Activated B cell treated with CpG ODN at 0.5 μM for 24 hours (primary cell): ENCODE measurements at regions not wholly inside any gene's neighbourhood (a gene's known extent, or its start where the extent isn't known, plus 50 kb on each side); places are given as distances from the start of the nearest gene placed in this dataset.

Experiments
- ATAC-seq: fragments of 200-7000 bp; cut with Tn5 transposase; one replicate; pipeline ENCODE4 v1.10.0; 2021; ENCODE audit warnings: low read depth, mild to moderate bottlenecking, moderate library complexity
- CTCF ChIA-PET: fragments of 350-600 bp; sonication (Branson Sonifier 250); formaldehyde crosslinking; loops from one replicate; lab custom pipeline; 2021; ENCODE audit warnings: antibody characterized with exemption; lab: Charles Lee
- POLR2A ChIA-PET: fragments of 350-600 bp; sonication (Branson Sonifier 250); formaldehyde crosslinking; loops from one replicate; lab custom pipeline; 2021; ENCODE audit warnings: antibody characterized with exemption; lab: Charles Lee
- DNase-seq: peaks from one replicate; pipeline ENCODE4 v3.0.0; 2022
- H3K27ac Mint-ChIP-seq: one replicate; pipeline ENCODE4 v1.8.0; 2020; ENCODE audit warnings: mixed read lengths
- H3K27me3 Mint-ChIP-seq: one replicate; pipeline ENCODE4 v1.8.0; 2021; ENCODE audit warnings: mixed read lengths
- H3K36me3 Mint-ChIP-seq: one replicate; pipeline ENCODE4 v1.8.0; 2021; ENCODE audit warnings: low read depth, mixed read lengths
- H3K4me1 Mint-ChIP-seq: one replicate; pipeline ENCODE4 v1.8.0; 2021; ENCODE audit warnings: mixed read lengths
- H3K4me3 Mint-ChIP-seq: one replicate; pipeline ENCODE4 v1.8.0; 2020; ENCODE audit warnings: mild to moderate bottlenecking, mixed read lengths
- H3K9me3 Mint-ChIP-seq: one replicate; pipeline ENCODE4 v1.8.0; 2020; ENCODE audit warnings: mixed read lengths
- intact Hi-C: fragments of 100-400 bp; cut with micrococcal nuclease; formaldehyde crosslinking; loops from one replicate; pipeline ENCODE4 v1.15.1; 2024
- TF ChIP-seq, protein P1 (sequence below): fragments of 200-600 bp; IDR thresholded peaks from one replicate; pipeline ENCODE4 v1.8.0; 2022; ENCODE audit warnings: antibody characterized with exemption, mild to moderate bottlenecking

DNA sequence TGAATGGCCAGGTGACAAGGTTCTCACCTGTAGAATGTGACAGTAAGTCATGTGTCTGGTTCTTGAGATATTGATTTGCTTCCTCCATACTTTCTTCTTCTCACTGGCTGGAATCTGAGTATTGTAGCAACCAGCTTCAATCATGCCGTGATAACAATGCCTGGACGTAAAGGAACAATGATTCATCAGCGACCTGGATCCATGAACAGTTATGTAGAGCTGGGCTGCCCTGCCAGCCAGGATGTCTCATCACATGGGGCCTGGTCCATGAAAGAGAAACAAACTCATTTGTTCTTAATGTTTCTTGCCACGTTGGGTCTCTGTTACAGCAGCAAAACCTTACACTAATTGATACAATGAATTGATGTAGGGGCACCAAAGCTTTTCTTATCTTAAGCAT is 627.2 kb downstream of the TOX3 start:
- DNase-seq: no peak
- ChIA-PET POLR2A (no interaction called here), CTCF (interaction anchor here (1.0 kb wide), 1 partner anchor 63 kb away, joined by 3 read pairs; no protein-coding TSS in a partner anchor)
- intact Hi-C loops: no loop called here
- no peak overlapping the region for H3K27ac Mint-ChIP-seq
- H3K36me3 Mint-ChIP-seq: no peaks in the 10 kb centered on the region
- no peak for ATAC-seq
- H3K9me3 Mint-ChIP-seq: no peaks in the 10 kb centered on the region
- no peak overlapping the region for H3K4me3 Mint-ChIP-seq
- H3K27me3 Mint-ChIP-seq: no peaks in the 10 kb centered on the region
- no peaks in the 10 kb centered on the region for H3K4me1 Mint-ChIP-seq
- TF ChIP-seq, protein P1, sequence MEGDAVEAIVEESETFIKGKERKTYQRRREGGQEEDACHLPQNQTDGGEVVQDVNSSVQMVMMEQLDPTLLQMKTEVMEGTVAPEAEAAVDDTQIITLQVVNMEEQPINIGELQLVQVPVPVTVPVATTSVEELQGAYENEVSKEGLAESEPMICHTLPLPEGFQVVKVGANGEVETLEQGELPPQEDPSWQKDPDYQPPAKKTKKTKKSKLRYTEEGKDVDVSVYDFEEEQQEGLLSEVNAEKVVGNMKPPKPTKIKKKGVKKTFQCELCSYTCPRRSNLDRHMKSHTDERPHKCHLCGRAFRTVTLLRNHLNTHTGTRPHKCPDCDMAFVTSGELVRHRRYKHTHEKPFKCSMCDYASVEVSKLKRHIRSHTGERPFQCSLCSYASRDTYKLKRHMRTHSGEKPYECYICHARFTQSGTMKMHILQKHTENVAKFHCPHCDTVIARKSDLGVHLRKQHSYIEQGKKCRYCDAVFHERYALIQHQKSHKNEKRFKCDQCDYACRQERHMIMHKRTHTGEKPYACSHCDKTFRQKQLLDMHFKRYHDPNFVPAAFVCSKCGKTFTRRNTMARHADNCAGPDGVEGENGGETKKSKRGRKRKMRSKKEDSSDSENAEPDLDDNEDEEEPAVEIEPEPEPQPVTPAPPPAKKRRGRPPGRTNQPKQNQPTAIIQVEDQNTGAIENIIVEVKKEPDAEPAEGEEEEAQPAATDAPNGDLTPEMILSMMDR: no peak

DNA sequence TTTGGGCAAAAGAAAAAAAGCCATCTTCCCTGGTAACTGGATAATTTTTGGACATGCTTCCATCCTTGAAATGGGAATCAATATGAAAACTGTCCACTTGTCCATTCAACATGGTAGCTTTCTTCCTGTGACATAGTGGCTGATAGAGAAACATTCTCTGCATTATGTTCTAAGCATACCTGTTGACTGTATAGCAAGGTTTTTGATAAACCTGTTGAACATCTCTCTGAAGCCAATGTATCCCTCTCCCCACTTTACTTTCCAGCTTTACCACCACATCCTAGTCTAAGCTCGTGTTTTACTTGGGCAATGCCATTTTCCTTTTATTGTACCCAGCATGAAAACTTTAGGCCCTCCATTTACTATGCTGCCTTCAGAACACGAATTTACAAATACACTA is 630.1 kb downstream of the TOX3 start:
- no peaks in the 10 kb centered on the region for H3K9me3 Mint-ChIP-seq
- no peaks in the 10 kb centered on the region for H3K4me1 Mint-ChIP-seq
- H3K36me3 Mint-ChIP-seq: no peaks in the 10 kb centered on the region
- no peak overlapping the region for H3K4me3 Mint-ChIP-seq
- CTCF ChIA-PET: no interaction called here
- H3K27ac Mint-ChIP-seq: no peak overlapping the region
- ATAC-seq (no peak), DNase-seq (no peak)
- H3K27me3 Mint-ChIP-seq: no peaks in the 10 kb centered on the region
- TF ChIP-seq, protein P1: no peak
- POLR2A ChIA-PET: no interaction called here
- intact Hi-C loops: no loop called here

DNA sequence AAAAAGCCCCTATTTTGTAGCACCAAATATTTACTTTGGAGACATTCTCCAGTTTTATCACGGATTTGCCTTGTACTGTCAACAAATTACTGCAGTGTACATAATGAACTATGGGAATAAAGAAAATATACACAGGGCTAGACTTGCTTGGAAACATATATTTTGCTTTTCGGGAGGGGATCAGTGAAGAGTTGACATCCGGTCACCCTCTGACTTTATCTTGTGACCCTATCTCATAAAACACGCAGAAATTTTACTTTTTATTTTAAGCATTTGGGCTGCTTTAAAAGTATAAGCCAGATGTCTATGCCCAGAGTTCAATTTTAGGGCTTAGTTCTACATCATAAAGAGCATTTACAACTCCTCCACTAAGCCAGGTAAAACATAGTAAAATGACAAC is 630.7 kb downstream of the TOX3 start:
- ATAC-seq (no peak), DNase-seq (no peak)
- intact Hi-C loops: no loop called here
- no peaks in the 10 kb centered on the region for H3K9me3 Mint-ChIP-seq
- H3K4me3 Mint-ChIP-seq: no peak overlapping the region
- H3K36me3 Mint-ChIP-seq: no peaks in the 10 kb centered on the region
- no peaks in the 10 kb centered on the region for H3K27me3 Mint-ChIP-seq
- H3K27ac Mint-ChIP-seq: no peak overlapping the region
- POLR2A ChIA-PET: no interaction called here
- no peaks in the 10 kb centered on the region for H3K4me1 Mint-ChIP-seq
- CTCF ChIA-PET: no interaction called here
- TF ChIP-seq, protein P1: no peak

DNA sequence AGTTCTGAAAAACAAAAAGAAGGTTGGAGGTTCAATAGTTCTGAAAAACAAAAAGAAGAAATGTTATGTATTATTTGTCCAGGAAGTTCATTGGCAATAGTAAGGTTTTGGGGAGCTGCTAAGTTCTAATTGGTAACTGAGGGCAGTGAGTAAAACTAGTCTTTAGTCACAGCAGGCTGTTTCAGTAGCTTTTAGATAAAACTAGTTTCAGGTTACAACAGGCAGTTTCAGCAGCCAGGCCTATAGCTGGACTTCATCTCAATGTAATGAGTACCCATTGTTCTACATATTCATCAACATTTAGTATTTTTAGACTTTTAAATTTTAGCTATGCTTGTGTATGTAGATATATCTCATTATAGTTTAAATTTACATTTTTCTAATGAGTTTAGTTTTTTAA is 639.3 kb downstream of the TOX3 start:
- no peak for DNase-seq
- Mint-ChIP-seq H3K27ac (no peak overlapping the region), H3K9me3 (peaks cover 7% of the 10 kb centered on the region), H3K27me3 (no peaks in the 10 kb centered on the region), H3K4me3 (no peak overlapping the region), H3K36me3 (no peaks in the 10 kb centered on the region), H3K4me1 (no peaks in the 10 kb centered on the region)
- ChIA-PET CTCF (no interaction called here), POLR2A (no interaction called here)
- TF ChIP-seq, protein P1: no peak
- ATAC-seq: no peak
- intact Hi-C loops: no loop called here

DNA sequence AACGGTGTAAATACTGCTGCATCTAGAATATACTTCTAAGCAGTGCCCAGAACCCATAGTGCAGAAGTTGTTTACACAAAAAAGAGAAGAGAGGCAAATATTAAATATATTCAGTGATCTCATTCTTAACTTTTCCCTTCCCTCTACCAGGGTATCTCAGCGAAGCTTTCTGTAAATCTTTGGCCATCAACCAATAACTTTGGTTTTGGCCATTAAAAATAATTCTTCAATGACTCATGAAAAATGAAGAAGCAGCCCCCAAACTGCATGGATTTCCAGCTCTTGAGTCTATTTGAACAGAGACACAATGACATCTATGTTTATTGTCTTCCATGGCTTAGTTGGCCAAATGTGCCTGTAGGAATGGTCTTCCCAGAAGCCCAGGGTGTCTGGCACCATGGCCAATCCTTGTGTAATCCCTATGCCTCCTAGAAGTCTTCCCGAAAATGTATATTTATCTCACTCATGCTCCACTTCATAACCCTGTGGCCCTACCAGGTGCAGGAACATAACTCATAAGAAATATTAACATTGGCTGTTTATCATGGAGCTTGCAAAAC is 646.6 kb downstream of the TOX3 start:
- Mint-ChIP-seq H3K4me3 (no peak overlapping the region), H3K9me3 (peaks cover 3% of the 10 kb centered on the region), H3K27ac (no peak overlapping the region), H3K4me1 (no peaks in the 10 kb centered on the region), H3K36me3 (no peaks in the 10 kb centered on the region), H3K27me3 (no peaks in the 10 kb centered on the region)
- TF ChIP-seq, protein P1: no peak
- ATAC-seq (no peak), DNase-seq (no peak)
- ChIA-PET POLR2A (no interaction called here), CTCF (no interaction called here)
- intact Hi-C loops: no loop called here
